K562 (cell line): ENCODE measurements at regions not wholly inside any gene's neighbourhood (a gene's known extent, or its start where the extent isn't known, plus 50 kb on each side); places are given as distances from the start of the nearest gene placed in this dataset.

ENCODE experiments used
- ATAC-seq: fragments of 200-7000 bp; cut with Tn5 transposase; 3 replicates; pipeline ENCODE4 v1.9.1; 2020; ENCODE audit warnings: moderate library complexity
- BruUV-seq: library from RNA; stranded (reverse); fragments of 400-500 nt; replicated peaks from 2 replicates; lab custom pipeline; 2021; lab: Mats Ljungman, UMichigan
- CTCF ChIA-PET: fragments of 300-600 bp; formaldehyde crosslinking; extraction: SDS; loops from one replicate; lab custom pipeline; 2021; ENCODE audit warnings: low intra/inter-chr PET ratio; lab: Yijun Ruan, JAX
- POLR2A ChIA-PET: fragments of 300-600, 350-650 bp; sonication (Branson Sonifier 250); formaldehyde crosslinking; extraction: SDS; loops from one replicate; lab custom pipeline; 2021; ENCODE audit warnings: antibody characterized with exemption, inconsistent platforms; lab: Yijun Ruan, JAX
- DNase-seq, 4 experiments: peaks; one replicate each; pipeline versions ENCODE4 v3.0.0 to v3.0.0-alpha.2; 2011 to 2018; ENCODE audit warnings: low spot score in 3 of 4, mixed read lengths in 3 of 4; ENCODE audit errors: extremely low read depth in 1 of 4
- FAIRE-seq: peaks from 2 replicates; lab custom pipeline; 2011; peaks lifted over from hg19 to GRCh38; lab: Jason Lieb, UNC
- H2AFZ ChIP-seq: 2 replicates; pipeline ENCODE4 v1.6.0; 2011; ENCODE audit warnings: low read depth, low read length, control low read depth, inconsistent platforms
- H3K27ac ChIP-seq: fragments of 200-600 bp; 3 replicates; pipeline ENCODE4 v1.8.0; 2011; ENCODE audit warnings: low read depth, mild to moderate bottlenecking, control low read depth, inconsistent platforms, low read length, moderate library complexity, mixed read lengths; ENCODE audit errors: extremely low read depth
- H3K27me3 ChIP-seq, 2 experiments: fragments of 300-600 bp in 1 of 2; 2 replicates in 1 of 2; 3 replicates in 1 of 2; pipeline versions ENCODE4 v1.6.0 to v1.8.0; 2011; ENCODE audit warnings: inconsistent platforms in 2 of 2, low read length in 2 of 2, mild to moderate bottlenecking in 1 of 2, mixed read lengths in 1 of 2, moderate library complexity in 1 of 2; ENCODE audit not compliant: control insufficient read depth in 2 of 2, insufficient read depth in 2 of 2
- H3K36me3 ChIP-seq: fragments of 300-600 bp; 3 replicates; pipeline ENCODE4 v1.8.0; 2011; ENCODE audit warnings: mild to moderate bottlenecking, low read length, inconsistent platforms; ENCODE audit not compliant: control insufficient read depth, insufficient read depth
- H3K4me1 ChIP-seq, 2 experiments: fragments of 200-600 bp in 1 of 2; replicated peaks in 1 of 2; 2 replicates in 1 of 2; 3 replicates in 1 of 2; pipeline versions ENCODE4 v1.5.1 to v1.8.0; 2011; ENCODE audit warnings: inconsistent platforms in 2 of 2, low read length in 2 of 2, mild to moderate bottlenecking in 1 of 2, mixed read lengths in 1 of 2, moderate library complexity in 1 of 2; ENCODE audit not compliant: control insufficient read depth in 2 of 2, insufficient read depth in 2 of 2
- H3K4me2 ChIP-seq: 2 replicates; pipeline ENCODE4 v1.6.1; 2011; ENCODE audit warnings: low read length, control low read depth, inconsistent platforms, mixed read lengths; ENCODE audit not compliant: insufficient read depth
- H3K4me3 ChIP-seq: fragments of 200-600 bp; sonication (generic), shearing (Covaris generic); 2 replicates; pipeline ENCODE4 v1.5.1; 2016; ENCODE audit warnings: control low read depth, inconsistent platforms
- H3K79me2 ChIP-seq: fragments of 200-600 bp; 3 replicates; pipeline ENCODE4 v1.8.0; 2011; ENCODE audit warnings: low read length, inconsistent platforms; ENCODE audit not compliant: control insufficient read depth, insufficient read depth
- H3K9ac ChIP-seq, 2 experiments: 2 replicates each; pipeline versions ENCODE4 v1.6.0 to v1.6.1; 2011; ENCODE audit warnings: low read depth in 2 of 2, low read length in 2 of 2, control low read depth in 1 of 2, inconsistent platforms in 1 of 2, mild to moderate bottlenecking in 1 of 2, mixed read lengths in 1 of 2; ENCODE audit not compliant: insufficient read depth in 1 of 2
- H3K9me1 ChIP-seq: one replicate; pipeline ENCODE4 v1.6.0; 2011; ENCODE audit warnings: inconsistent platforms, mild to moderate bottlenecking, low read length, moderate library complexity; ENCODE audit not compliant: control insufficient read depth, insufficient read depth
- H3K9me3 ChIP-seq: replicated peaks from 2 replicates; pipeline ENCODE4 v1.5.1; 2011; ENCODE audit warnings: low read depth, low read length, inconsistent platforms; ENCODE audit not compliant: control insufficient read depth, insufficient read depth
- H4K20me1 ChIP-seq: replicated peaks from 2 replicates; pipeline ENCODE4 v1.6.1; 2011; ENCODE audit warnings: low read length, inconsistent platforms, mixed read lengths; ENCODE audit not compliant: control insufficient read depth, insufficient read depth
- BRD9 ChIP-seq: fragments of 450-650 bp; IDR thresholded peaks from 2 replicates; pipeline ENCODE4 v1.6.1; 2018; ENCODE audit warnings: low read depth; ENCODE audit not compliant: partially characterized antibody
- CTBP1 ChIP-seq: fragments of 450-650 bp; IDR thresholded peaks from 2 replicates; pipeline ENCODE4 v1.6.1; 2016; ENCODE audit warnings: borderline replicate concordance
- ETV5 ChIP-seq: sonication (generic); formaldehyde crosslinking; IDR thresholded peaks from 2 replicates; pipeline ENCODE4 v1.4.0; 2020; ENCODE audit warnings: low read depth, mild to moderate bottlenecking, missing genetic modification reagents
- MXI1 ChIP-seq: IDR thresholded peaks from 2 replicates; pipeline ENCODE4 v1.6.1; 2011; ENCODE audit warnings: low read depth, mild to moderate bottlenecking, improper control_type of control experiment, low read length
- NR2F6 ChIP-seq: fragments of 450-650 bp; formaldehyde crosslinking; IDR thresholded peaks from 2 replicates; pipeline ENCODE4 v1.4.0; 2020; ENCODE audit warnings: mild to moderate bottlenecking
- SNIP1 ChIP-seq: fragments of 450-650 bp; IDR thresholded peaks from 2 replicates; pipeline ENCODE4 v1.7.1; 2017; ENCODE audit warnings: low read depth, mild to moderate bottlenecking
- TSC22D4 ChIP-seq: fragments of 450-650 bp; IDR thresholded peaks from 2 replicates; pipeline ENCODE4 v1.6.1; 2016; ENCODE audit warnings: missing genetic modification characterization, missing biosample characterization, control low read depth
- ZNF668 ChIP-seq: fragments of 250-450 bp; sonication (Bioruptor Pico); IDR thresholded peaks from 2 replicates; pipeline ENCODE4 v1.8.0; 2022; ENCODE audit warnings: mild to moderate bottlenecking, inconsistent platforms
- ZNF707 ChIP-seq: fragments of 250-450 bp; sonication (Bioruptor Pico); conservative IDR thresholded peaks from 2 replicates; pipeline ENCODE4 v1.8.0; 2022; ENCODE audit warnings: inconsistent platforms, mild to moderate bottlenecking, moderate library complexity
- ZNF77 ChIP-seq: fragments of 250-450 bp; sonication (Bioruptor Pico); IDR thresholded peaks from 2 replicates; pipeline ENCODE4 v1.5.0; 2020
- WGBS: fragments of 100-300 bp; shearing (Covaris generic); methylation state at CpG from one replicate; pipeline ENCODE4 v1.1.6; 2016; ENCODE audit warnings: low coverage, mixed read lengths; ENCODE audit not compliant: insufficient coverage; ENCODE audit errors: missing lambda C conversion rate; 5-methylcytosine and 5-hydroxymethylcytosine counted together
- in situ Hi-C: fragments of 300-500 bp; cut with MboI; formaldehyde crosslinking; loops from 4 replicates; pipeline ENCODE4 v1.15.0; 2018; ENCODE audit warnings: inconsistent platforms, mixed read lengths
- intact Hi-C: fragments of 100-400 bp; cut with micrococcal nuclease; formaldehyde crosslinking; loops from 2 replicates; pipeline ENCODE4 v1.14.2; 2022
- TF ChIP-seq, protein P1 (sequence below): conservative IDR thresholded peaks from 2 replicates; pipeline ENCODE4 v1.6.1; 2011; ENCODE audit warnings: low read depth, mild to moderate bottlenecking, low read length; ENCODE audit not compliant: control insufficient read depth
- TF ChIP-seq, protein P2 (sequence below), 2 experiments: fragments of 450-650 bp; formaldehyde crosslinking in 1 of 2; IDR thresholded peaks; 2 replicates each; pipeline versions ENCODE4 v1.4.0 to v1.6.1; 2014 to 2020; ENCODE audit warnings: mild to moderate bottlenecking in 2 of 2, borderline replicate concordance in 1 of 2, low read depth in 1 of 2
- TF ChIP-seq, protein P3 (sequence below): sonication (generic); formaldehyde crosslinking; IDR thresholded peaks from 2 replicates; pipeline ENCODE4 v1.4.0; 2020; ENCODE audit warnings: mild to moderate bottlenecking, missing genetic modification reagents

DNA sequence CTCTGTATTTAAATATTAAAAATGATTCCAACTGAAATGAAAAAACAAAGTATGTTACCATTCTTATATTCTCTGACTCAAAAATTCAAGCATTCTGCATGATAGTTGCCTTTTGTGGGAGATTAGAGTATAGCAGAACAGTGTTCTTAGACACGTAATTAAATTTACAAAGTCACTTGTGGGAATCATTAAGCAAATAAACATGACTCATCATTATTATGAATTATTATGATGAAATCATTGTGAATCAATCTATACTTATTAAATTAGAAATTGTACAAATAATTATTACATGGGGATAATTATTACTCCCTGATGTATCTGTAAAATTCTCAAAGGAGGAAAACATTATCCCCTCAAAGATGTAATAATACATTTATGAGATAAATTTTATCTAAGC is 358.9 kb upstream of the FSTL5 start:
- Histone ChIP-seq H3K27me3 (no peaks in the 10 kb centered on the region), H3K4me3 (no peak overlapping the region), H3K79me2 (no peaks in the 10 kb centered on the region), H3K27ac (no peak overlapping the region), H4K20me1 (no peaks in the 10 kb centered on the region), H3K9ac (no peak overlapping the region), H3K4me1 (no peaks in the 10 kb centered on the region), H3K36me3 (no peaks in the 10 kb centered on the region), H3K9me3 (no peaks in the 10 kb centered on the region), H3K4me2 (no peak overlapping the region), H2AFZ (no peak overlapping the region), H3K9me1 (no peaks in the 10 kb centered on the region)
- intact Hi-C loops, result no loop called here
- no peak for DNase-seq
- POLR2A ChIA-PET, result no interaction called here
- BruUV-seq, result no TSS peak
- no peak for FAIRE-seq
- 0% methylated on average over 1 of the region's 1 CpG for WGBS
- no peak for ATAC-seq
- CTCF ChIA-PET, result no interaction called here
- in situ Hi-C loops, result no loop called here
- no peak for TF ChIP-seq TSC22D4
- TF ChIP-seq ETV5 (CRISPR knock-in tag), result no peak
- TF ChIP-seq SNIP1, result no peak
- TF ChIP-seq MXI1, result no peak
- no peak for TF ChIP-seq BRD9
- no peak for TF ChIP-seq NR2F6 (CRISPR knock-in tag)
- TF ChIP-seq, protein P1, sequence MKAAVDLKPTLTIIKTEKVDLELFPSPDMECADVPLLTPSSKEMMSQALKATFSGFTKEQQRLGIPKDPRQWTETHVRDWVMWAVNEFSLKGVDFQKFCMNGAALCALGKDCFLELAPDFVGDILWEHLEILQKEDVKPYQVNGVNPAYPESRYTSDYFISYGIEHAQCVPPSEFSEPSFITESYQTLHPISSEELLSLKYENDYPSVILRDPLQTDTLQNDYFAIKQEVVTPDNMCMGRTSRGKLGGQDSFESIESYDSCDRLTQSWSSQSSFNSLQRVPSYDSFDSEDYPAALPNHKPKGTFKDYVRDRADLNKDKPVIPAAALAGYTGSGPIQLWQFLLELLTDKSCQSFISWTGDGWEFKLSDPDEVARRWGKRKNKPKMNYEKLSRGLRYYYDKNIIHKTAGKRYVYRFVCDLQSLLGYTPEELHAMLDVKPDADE, result no peak
- TF ChIP-seq, protein P2, sequence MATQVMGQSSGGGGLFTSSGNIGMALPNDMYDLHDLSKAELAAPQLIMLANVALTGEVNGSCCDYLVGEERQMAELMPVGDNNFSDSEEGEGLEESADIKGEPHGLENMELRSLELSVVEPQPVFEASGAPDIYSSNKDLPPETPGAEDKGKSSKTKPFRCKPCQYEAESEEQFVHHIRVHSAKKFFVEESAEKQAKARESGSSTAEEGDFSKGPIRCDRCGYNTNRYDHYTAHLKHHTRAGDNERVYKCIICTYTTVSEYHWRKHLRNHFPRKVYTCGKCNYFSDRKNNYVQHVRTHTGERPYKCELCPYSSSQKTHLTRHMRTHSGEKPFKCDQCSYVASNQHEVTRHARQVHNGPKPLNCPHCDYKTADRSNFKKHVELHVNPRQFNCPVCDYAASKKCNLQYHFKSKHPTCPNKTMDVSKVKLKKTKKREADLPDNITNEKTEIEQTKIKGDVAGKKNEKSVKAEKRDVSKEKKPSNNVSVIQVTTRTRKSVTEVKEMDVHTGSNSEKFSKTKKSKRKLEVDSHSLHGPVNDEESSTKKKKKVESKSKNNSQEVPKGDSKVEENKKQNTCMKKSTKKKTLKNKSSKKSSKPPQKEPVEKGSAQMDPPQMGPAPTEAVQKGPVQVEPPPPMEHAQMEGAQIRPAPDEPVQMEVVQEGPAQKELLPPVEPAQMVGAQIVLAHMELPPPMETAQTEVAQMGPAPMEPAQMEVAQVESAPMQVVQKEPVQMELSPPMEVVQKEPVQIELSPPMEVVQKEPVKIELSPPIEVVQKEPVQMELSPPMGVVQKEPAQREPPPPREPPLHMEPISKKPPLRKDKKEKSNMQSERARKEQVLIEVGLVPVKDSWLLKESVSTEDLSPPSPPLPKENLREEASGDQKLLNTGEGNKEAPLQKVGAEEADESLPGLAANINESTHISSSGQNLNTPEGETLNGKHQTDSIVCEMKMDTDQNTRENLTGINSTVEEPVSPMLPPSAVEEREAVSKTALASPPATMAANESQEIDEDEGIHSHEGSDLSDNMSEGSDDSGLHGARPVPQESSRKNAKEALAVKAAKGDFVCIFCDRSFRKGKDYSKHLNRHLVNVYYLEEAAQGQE (IDR thresholded peaks at IDR 0.05; ENCODE audit: borderline replicate concordance), result no peak
- TF ChIP-seq, protein P2 (CRISPR knock-in tag; IDR thresholded peaks at IDR 0.05; ENCODE audit: low read depth), result no peak
- TF ChIP-seq ZNF668, result no peak
- TF ChIP-seq ZNF707 (CRISPR knock-in tag), result no peak
- no peak for TF ChIP-seq ZNF77
- no peak for TF ChIP-seq CTBP1
- TF ChIP-seq, protein P3, sequence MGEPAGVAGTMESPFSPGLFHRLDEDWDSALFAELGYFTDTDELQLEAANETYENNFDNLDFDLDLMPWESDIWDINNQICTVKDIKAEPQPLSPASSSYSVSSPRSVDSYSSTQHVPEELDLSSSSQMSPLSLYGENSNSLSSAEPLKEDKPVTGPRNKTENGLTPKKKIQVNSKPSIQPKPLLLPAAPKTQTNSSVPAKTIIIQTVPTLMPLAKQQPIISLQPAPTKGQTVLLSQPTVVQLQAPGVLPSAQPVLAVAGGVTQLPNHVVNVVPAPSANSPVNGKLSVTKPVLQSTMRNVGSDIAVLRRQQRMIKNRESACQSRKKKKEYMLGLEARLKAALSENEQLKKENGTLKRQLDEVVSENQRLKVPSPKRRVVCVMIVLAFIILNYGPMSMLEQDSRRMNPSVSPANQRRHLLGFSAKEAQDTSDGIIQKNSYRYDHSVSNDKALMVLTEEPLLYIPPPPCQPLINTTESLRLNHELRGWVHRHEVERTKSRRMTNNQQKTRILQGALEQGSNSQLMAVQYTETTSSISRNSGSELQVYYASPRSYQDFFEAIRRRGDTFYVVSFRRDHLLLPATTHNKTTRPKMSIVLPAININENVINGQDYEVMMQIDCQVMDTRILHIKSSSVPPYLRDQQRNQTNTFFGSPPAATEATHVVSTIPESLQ, result no peak
